ENCODE measurements at regions not wholly inside any gene's neighbourhood (a gene's known extent, or its start where the extent isn't known, plus 50 kb on each side); places are given as distances from the start of the nearest gene placed in this dataset.
"Not testable (repeated sequence)": the region's sequence is repeated elsewhere in the genome, so short reads cannot be mapped to it uniquely, and the experiment has no call there.

DNA sequence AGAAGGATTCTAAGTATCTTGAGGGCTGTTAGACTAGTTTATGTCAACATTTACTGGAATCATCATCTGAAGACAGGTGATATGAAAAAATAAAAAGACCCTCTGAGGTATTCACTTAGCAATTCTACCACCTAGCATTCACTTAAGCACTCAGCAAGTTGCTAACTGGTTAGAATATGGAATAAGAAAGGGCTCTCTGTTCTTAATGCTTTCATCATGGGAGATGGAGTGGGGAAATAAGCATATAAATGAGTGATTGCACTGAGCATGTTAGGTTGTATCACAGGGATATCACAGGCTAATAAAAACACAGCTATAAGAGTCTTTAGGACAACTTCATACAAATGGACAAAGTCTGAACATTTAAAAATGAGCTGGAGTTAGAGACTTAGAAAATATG lies 1238.8 kb downstream of the CDH11 start:
- no peak for DNase-seq

DNA sequence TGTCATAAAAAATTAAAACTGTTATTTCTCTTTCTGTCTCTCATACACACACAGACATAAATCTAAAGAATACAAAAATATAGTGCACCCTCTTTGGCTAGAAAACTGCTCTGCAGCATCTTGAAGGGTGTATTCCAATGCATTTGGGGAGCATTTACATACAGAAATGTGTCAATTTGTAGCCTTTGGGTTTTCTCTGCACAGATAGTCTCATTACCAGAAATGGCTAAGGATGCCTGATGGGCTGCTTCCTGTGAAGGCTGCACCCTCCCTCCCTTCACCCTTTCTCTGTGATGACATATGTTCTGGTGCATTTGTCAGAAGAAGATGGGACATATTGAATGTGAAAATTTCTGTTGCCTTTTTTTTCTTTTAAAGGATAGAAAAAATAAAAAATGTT lies 1239.3 kb downstream of the CDH11 start:
- DNase-seq, result no peak

DNA sequence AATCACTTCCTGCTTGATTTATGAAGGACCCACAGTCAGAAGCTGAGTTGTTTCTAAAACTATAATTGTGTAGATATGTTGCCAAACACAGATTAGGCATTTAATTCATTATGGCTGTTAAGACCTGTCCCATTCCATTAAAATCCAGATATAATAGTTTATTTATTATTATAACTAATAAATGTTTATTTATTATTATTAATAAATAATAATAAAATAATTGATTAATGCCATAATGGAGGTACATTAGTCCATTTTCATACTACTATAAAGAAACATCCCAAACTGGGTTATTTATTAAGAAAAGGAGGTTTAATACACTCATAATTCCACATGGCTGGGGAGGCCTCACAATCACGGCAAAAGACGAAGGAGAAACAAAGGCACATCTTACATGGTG lies 1240.9 kb downstream of the CDH11 start:
- no peak for DNase-seq

DNA sequence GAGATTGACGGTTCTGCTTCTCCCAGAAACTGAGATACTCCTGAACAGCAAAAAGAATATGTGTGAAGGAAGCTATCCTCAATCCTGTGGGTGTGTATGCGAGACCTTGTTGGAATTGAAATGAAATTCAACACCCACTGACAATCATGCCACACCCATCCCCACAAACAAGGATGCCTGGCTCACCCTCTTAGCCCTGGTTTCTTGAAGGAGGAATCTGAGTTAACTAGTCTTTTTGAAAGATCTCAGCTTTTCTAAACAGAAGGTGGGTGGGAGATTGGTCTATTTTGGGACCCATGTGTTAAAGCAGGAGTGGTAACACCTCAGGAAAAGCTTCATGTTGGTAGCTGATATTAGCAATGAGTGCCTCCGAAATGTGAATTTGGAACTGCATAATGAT lies 1244.5 kb downstream of the CDH11 start:
- no peak for DNase-seq

DNA sequence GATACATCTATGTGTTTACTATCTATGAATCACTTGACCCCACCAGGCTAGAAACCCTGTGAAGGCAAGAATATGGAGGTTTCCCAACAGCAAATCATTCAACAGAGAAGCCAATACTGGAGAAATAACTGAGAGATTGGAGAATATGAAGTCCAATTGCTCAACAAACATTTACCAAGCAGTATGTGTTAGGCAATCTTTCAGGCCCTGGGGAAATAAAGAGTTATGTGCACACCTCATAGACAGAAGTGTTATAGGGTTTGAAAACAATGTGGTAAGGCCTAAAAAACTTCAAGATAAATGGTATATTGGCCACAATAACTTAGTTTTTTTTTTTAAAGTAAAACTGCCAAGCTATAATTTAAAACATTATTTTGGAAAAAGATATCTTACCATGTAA lies 1245.8 kb downstream of the CDH11 start:
- no peak for DNase-seq

DNA sequence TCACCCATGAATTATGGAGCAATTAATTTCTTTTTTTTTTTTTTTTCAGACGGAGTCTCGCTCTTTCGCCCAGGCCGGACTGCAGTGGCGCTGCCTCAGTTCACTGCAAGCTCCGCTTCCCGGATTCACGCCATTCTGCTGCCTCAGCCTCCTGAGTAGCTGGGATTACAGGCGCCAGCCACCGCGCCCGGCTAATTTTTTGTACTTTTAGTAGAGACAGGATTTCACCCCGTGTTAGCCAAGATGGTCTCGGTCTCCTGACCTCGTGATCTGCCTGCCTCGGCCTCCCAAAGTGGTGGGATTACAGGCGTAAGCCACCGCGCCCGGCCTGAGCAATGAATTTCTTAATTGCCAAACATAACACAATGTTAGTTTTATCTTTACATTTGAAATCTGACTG lies 1261.2 kb downstream of the CDH11 start:
- DNase-seq, result not testable (repeated sequence)

DNA sequence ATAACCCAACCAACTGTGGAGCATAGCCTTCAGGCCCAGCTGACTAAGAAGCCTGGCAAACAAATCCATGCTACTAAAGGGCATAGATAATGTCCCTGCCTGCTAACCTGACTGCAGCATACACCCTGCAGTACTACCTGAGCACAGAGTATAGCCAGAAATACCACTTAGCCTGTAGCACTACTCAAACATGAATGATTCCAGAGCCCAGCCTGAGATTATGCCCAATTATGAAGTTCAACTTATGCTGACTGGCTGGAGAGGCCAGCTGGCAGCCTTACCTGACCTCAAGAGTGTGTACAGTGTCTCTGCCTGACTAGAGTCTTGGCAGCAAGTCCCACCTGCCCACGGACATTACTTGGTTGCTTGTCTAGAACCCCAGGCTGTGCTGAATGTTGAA lies 1265.3 kb downstream of the CDH11 start:
- no peak for DNase-seq

DNA sequence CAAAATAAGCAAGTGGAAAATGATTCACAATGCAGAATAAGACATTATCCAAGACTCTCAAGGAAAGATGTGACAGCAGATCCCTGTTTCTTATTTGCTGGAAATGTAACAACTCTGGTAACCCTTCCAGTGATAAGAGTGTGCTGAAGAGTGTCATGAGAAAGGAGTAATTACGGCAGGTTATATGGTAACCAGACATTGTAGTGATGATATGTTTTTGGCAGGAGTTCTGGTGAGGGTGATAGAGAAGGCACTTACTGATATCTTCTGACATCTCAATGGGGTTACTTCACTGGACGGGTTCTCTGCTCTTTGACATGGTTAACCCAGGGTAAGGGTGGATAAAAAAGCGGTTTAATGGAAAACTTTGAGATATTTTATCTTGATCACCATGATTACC lies 1270.9 kb downstream of the CDH11 start:
- DNase-seq, result no peak

DNA sequence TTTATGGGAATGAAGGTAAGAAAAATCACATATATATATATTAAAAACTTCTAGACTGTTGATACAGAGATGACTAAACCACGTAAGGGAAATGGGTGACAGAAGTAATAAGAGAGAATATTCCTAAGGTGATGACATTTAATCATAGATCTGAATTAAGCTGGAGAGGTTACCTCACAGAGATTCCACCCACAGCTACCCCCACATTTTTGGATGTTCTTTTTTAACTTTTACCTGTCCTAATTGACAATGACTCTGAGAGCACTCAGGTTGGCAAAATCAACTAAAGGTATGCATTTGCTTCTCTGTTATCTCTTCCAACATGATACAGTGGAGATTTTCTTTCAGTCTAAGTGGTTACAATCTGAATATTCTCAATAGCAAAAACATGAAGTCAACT lies 1280.6 kb downstream of the CDH11 start:
- no peak for DNase-seq

DNA sequence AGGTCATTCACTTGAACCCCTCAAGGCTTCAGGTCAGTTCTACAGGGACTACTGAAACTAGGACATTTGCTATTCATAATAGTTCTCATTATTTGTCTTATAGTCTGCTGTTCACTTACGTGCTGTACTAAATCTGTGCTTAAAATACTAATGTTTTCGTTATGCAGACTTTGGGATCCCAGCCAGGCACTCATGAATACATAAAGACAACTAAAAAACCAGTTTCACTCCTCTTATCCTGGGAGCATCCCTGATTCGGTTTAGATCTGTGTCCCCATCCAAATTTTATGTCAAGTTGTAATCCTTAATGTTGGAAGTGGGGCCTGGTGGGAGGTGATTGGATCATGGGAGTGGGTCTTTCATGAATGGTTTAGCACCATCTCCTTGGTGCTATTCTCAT lies 1291.8 kb downstream of the CDH11 start:
- no peak for DNase-seq

DNA sequence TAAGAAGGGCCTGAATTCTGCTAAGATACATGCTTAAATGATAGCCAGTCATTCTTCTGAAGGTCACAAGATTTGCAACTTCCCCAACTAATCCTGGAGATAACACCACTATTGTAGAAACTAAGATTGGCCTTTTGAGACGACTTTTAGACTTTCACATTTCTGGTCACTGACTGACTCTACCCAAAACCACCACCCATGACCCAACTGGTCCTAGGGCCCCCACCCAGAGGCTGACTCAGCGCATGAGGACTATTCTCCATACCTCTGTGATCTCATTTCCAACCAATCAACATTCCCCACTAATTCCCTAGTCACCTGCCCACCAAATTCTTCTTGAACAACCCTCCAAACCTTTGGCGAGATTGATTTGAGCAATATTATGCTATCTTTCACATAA lies 1299.0 kb downstream of the CDH11 start:
- no peak for DNase-seq

DNA sequence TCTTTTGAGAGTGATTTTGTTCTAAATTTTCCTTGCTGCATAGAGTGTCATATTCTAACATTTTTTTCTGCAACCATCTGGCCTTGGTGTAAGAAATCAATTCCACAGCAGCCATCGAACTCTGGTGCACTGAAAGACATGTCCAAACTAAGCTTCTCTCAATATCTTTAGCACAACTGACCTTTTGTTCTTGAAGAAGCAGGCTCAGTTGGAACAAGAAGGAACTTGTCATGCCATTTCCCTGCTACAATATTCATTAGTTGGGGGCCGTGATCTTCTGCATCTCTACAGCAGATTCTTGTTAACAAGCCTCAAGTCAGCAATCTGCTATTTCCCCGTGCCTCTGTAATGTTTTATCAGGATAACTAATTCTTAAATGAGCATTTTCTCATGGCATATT lies 1305.6 kb downstream of the CDH11 start:
- no peak for DNase-seq

DNA sequence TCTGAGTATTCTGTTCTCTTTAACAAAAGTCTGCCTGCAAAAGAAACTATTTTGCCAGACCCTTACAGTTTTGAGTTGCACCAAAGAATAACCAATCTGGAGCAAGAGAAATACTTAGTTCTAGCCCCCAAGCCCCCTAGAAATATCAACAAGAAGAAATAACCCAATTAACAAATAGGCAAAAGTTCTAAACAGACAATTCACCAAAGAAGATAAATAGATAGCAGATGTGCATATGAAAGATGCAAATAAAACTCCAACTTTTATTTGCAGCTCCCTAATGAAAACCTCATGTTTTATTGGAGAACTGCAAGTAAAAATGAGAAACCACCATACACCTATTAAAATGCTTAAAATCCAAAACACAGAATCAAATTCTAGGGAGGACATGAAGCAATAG lies 1308.0 kb downstream of the CDH11 start:
- DNase-seq, result no peak

DNA sequence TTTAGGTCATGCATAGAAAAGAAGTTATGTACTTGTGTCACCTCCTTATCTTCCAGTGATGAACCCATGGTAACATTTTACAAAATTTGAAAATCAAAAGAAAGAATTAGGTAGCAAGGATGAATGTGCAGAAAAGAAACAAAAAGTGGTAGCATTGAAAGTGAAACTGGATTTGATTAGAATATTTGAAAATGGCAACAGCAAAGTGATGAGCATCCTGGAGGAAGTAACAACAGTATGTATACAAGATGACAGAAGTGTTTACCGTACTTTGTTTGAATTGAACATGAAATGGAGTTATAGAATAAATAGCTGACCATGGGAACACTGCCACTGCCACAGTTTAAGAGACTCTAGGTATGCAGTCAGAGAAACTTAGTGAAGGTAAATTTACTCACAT lies 1313.1 kb downstream of the CDH11 start:
- DNase-seq, result no peak

DNA sequence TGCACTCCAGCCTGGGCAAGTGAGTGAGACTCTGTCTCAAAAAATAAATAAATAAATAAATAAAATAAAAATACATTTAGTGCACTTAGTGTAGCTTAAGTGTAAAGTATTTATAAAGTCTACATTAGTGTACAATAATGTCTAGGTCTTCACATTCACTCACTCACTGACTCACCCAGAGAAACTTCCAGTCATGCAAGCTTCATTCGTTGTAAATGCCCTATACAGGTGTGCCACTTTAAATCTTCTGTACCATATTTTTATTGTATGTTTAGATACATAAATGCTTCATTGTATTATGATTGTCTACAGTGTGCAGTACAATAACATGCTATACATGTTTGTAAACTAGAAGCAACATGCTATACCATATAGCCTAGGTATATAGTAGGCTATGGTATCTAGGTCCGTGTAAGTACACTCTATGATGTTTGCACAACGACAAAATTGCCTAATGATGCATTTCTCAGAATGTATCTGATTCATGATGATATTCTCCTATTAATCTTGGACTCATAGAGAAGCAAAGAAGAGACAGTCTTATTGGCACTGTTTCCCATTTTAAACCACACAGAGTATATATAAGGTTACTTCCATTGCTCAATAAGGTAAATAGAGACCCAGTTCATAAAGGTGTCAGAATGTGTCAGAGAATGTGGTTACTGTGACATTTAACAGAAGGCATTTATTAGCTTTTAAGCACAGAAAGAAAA lies 1314.9 kb downstream of the CDH11 start:
- no peak for DNase-seq

DNA sequence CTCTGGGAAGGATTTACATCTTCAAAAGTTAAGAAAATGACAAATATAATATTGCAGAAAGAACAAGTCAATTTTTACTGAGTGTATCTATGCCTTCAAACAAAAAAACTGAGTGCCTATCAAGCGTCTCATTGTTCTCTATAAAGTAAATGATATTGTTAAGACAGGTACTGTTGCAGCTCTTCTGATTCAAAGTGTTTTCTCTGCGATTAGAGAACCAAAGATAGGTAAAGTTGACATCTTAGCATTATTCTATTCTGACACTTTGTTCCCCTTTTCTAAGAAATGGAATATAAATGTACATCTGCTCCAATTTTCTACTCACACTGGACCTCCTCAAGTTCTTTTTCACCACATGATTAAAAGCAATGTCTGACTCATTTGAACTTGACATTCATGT lies 1317.7 kb downstream of the CDH11 start:
- no peak for DNase-seq

DNA sequence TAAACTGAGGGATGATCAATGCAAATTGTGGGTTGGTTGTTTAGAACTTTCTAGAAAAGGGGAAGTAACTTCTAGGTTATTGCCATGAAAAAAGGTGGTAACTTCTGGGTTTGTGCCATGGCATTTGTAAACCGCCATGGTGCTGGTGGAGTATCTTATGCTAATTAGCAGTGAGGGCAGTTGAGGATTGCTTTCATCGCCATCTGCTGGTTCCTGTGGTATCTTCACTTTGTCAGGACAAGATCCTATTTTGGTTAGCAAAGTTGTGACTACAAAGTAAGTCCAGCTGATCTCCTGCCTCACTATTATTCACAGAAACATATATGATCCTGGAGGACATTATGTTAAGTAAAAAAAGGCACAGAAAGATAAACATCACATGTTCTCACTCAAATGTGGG lies 1332.3 kb downstream of the CDH11 start:
- no peak for DNase-seq

DNA sequence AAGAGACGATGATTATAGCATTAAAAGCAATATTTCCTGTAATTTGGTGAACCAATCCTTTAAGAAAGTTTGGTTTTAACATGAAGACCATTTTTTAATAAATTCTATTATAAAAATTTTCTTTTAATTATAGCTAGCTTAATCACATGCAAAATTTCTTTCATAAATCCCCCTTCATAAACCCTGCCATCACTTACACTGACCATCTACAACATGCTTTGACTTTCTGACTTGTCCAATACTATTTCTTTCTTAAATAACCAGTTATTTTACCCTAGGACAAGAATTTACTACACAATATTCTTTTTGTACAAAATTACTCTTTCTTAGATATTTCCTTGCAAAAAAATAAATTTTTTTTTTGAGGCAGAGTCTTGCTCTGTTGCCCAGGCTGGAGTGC lies 1334.8 kb downstream of the CDH11 start:
- DNase-seq, result no peak

DNA sequence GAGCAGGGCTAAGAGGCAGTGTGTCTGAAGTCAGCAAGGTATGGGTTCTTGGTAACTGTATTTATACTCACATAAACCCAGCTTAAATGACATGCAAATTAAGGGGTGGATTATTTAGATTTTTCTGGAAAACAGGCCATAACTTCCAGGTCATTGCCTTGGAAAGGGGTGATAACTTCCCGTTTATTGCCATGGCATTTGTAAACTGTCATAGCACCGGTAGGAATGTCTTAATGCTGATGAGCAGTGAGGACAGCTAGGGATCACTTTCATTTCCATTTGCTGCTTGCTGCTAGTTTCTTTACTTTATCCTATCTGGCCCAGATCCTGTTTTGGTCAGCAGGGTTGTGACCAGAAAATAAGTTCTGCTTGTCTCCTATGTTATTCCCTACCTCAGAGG lies 1336.7 kb downstream of the CDH11 start:
- DNase-seq, result no peak

DNA sequence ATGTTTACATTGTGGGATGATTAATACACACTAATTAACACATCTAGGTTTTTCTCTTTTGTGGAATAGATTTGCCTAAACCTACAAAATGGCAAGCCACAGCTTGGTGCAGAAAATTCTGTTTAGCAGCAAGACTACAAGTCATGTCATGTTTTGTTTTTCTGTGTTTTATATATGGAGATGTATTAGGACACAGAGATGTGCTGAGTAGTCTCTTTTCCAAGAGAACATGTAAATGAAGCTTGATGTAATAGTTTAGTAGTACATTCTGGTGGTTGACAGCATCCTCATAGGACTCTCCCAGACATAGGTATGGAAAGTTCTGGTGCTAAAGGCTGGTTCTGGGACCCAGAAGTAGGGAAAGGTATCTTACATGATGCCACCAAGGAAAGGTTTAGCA lies 1345.4 kb downstream of the CDH11 start:
- DNase-seq, result no peak

DNA sequence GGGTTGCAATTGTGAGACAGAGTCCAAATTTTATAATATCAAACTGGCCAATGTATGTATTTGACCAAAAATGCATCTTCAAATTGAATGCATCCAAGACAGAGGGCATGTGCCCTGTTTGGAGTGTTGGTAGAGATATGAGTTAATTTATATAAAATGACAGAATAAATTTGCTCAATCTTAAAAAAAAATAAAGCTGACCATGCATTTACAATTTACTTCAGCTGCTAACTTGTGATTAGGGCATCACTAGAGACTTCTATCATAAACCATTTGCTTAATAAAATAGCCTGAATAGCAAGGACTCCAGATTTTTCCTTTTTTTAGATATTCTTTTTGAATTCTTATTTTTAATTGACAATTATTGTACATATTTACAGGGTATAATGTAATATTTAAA lies 1345.8 kb downstream of the CDH11 start:
- no peak for DNase-seq

DNA sequence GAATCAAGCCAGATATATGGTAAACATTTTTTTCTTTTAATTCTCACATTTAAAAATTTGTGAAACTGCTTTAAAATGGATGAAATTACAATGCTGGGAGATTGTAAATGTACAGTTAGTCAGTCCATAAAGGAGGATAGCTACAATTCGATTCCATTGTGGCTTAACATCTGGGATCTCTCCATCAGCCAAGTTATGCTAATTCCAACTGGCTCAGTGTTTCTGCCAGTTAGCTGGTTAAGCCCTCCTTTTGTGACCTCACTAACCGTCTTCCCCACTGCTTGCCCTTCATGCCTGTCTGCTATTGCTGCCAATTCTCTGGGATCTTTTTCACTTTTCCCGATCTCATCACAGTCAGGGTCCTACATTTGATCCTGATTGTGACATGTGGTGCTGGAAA lies 1347.6 kb downstream of the CDH11 start:
- DNase-seq, result no peak

DNA sequence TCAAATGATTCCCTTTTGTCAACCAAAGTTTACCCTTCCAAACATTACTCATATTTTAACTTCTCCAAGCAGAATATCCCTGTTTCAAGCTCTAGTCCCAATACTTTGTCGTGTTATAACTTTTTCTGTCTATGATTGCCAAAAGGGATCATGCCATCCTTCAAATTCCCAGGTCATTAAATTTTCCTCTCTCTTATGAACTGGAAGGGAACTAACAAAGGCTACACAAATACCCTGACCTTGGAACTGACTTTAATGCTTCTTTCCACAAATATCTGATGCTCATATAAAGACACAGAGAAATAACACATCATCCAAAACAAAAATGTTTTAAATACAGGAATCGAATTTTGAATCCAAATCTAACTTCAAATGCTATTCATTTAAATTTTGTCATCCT lies 1352.7 kb downstream of the CDH11 start:
- DNase-seq, result no peak

DNA sequence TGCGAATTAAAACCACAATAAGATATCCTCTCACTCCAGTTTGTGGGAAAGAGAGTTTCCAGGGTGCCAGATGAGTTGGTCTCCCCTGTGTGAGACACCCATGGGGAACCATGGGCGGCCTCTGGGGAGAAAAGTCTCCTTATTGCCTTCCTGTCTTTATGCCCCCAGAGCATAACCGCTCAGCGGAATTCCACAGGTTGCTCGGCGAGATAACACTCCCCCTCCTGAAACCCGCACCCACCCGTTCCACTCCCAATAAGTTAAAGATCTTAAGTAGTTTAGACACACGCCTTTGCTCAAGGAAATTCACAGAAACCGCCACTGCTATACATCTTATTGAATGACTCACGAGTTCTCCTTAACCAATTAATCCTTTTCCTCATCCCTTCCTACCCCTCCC lies 1361.6 kb downstream of the CDH11 start:
- DNase-seq, result not testable (repeated sequence)

DNA sequence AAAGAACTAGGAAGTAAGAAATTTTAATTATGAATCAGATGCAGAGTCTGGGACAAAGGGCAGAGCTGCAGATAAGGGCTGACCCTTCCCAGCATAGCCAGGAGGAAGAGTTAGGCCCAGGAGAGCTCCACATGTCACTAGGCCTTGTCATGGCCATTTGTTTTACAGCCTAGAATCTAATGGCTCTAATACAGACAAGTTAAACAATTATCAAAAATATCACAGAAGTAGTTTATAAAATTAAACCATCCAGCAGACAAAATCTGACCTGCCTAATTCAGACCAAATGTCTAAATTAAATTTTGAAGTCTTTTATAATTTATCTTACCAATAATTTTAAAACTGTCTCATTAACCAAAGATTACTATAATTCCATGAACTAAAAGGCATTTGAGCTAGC lies 1369.5 kb downstream of the CDH11 start:
- DNase-seq, result no peak

DNA sequence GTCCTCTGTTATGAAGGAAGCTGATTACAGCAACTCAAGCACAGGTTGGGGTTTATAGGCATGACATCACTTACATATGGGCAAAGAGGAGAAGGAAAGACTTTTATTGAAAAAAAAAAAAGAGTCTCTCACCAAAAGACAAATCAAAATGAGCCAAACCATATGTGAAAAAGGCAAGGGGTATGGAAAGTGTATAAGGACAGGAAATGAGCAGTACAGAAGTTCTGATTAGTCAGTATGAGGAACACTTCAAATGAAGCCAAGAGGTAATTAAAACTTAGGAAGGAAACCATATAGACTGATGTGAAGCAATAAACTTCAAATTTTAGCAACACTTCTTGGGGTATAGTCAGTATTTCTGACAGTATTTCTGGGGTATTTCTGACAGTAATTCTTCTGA lies 1372.6 kb downstream of the CDH11 start:
- no peak for DNase-seq

Data from SHP77 treated with DMSO at 0.1 percent for 48 hours (cell line).